ENCODE measurements at regions not wholly inside any gene's neighbourhood (a gene's known extent, or its start where the extent isn't known, plus 50 kb on each side); places are given as distances from the start of the nearest gene placed in this dataset.

- TF ChIP-seq CTCF (IDR thresholded peaks at IDR 0.05) (no peak), POLR2A (IDR thresholded peaks at IDR 0.05) (no peak), EP300 (IDR thresholded peaks at IDR 0.05) (no peak), POLR2AphosphoS5 (IDR thresholded peaks at IDR 0.05) (no peak)
Measured at GRCh38 chr3:164397462-164397861, 680.8 kb downstream of the SI start.
